EH (cell line): ENCODE measurements at regions not wholly inside any gene's neighbourhood (a gene's known extent, or its start where the extent isn't known, plus 50 kb on each side); places are given as distances from the start of the nearest gene placed in this dataset.

Source experiments
- DNase-seq: peaks from one replicate; pipeline ENCODE4 v3.0.0-alpha.2; 2015; ENCODE audit warnings: low read depth

DNA sequence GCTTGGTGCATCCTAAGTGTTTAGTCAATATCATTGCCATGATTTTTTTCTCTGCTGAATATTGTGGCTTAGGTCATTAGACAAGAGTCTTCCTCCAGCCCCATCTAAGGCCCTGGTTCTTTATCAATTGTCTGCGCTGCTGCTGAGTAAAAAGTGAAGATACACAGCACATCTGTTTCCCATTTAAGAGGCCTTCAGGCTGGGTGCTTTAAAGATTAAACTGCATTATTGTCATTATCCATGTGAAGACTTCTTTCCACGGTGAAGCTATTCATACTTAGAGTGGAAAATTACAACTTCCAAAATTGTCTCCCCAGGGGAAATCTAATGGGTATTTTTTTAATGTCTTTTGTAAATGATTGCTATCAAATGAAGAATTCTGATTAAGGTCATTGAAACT is 719.8 kb upstream of the LRRC4C start:
- DNase-seq = peak; percentile 72

DNA sequence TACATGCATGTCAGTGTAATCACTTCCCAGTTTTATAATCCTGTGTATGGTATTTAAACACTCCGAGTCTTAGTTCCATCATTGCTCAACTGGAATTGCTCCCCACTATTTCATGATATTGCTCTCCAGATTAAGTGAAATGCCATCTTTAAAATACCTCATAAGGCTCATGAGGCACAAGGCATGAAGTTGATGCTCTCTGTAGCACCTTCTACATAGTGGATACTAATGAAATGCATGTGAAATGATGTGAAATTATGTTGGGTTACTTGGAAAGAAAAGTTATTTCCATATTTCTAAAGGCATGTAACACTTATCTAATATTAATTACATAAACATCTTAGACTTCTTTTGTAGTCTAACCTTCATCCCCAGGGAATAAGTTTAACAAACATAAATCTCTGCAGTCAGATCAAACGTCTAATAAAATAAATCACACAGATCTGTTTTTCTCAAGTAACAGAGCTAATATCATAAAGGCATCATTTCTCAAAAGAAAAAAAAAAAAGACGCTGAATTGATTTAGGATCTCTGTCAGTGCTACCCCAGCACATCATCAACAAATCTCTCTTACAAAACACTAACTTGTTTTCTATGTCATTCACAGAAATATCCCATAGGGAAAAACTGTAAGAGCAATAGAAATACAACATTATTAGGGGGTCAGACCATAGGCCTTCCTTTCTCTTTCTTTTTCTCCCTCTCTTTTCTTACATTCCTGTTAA is 736.0 kb upstream of the LRRC4C start:
- DNase-seq = no peak

DNA sequence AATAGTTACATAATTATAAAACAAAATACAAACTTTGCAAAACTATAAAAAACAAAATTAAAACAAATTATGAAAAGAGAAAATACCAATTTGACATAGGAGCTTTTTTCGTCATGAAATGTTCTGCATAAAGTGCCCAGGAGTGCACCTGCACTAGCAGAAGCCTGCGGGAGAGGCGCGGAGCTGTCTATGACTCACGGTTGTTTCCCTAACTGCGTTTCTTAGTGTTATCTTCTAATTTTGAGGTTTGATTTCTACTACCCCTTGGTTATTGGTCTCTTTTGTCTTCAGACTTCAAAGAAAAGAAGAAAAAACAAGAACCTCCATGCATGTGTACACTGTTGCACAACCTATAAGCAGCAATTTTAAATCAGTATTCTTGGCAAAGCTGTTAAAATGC is 740.9 kb upstream of the LRRC4C start:
- DNase-seq = no peak

DNA sequence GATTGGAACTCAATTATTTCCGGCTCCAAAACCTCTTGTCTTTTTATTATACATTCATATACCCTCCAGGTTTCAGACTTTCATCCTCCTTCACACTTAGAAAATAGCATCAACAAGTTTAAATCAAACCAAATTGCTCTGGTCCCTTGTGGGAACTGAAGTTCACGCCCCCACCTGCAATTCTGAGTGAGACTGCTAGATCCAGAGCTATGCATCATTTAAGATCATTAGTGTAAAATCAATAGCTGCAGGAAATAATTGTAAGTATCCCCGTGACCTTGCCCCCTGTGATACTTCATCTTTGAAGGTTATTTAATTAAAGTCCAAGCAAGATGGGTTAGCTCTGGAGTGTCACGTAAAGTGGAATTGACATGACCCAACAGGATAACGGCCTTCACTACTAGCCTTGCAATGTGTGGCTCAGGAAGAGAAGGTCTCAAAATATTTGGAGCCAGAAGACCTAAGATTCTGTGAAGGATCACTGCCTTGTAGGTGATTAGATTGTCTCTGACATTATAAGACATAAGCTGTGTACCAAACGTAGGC is 742.2 kb upstream of the LRRC4C start:
- no peak for DNase-seq

DNA sequence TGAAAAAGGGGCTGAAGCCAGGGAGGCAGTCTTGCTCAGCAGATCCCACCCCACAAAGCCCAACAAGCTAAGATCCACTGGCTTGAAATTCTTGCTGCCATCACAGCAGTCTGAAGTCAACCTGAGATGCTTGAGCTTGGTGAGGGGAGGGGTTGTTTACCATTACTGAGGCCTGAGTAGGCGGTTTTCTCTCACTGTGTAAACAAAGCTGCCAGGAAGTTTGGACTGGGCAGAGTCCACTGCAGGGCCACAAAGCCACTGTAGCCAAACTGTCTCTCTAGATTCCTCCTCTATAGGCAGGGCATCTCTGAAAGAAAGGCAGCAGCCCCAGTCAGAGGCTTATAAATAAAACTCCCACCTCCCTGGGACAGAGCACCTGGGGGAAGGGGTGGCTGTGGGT is 746.1 kb upstream of the LRRC4C start:
- no peak for DNase-seq

DNA sequence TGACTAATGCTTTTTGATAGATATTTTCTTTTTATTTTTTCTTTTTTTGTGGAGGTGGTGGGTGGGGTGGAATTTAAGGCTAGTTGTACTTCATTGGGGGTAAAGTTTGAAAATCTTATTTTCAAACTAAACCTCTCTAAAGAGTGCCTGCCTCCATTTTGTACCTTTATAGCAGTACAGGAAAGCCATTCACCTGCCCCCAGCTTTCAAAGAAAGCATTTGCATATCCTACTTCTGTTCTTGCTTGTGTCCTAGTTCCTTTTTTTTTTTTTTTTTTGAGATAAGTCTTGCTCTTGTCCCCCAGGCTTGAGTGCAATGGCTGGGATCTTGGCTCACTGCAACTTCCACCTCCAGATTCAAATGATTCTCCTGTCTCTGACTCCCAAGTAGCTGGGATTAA is 766.2 kb upstream of the LRRC4C start:
- DNase-seq = no peak

DNA sequence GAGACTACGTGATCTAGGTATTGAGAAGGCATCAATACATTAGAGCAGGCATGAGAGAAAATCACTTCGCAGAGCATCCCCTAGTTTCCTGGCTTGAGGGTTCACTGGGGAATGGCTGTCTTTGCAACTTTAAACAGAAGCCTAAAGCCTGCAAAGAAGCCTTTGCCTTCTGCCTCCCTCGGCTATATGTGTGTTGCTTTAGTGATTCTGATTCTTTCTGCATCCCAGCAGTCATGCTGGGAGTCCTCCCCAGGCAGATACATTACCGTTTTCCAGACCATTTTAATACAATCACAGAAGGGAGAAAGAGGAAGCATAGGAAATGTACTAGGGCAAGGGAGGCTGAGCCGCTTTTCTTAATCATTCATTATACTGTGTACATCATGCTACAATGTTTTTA is 773.2 kb upstream of the LRRC4C start:
- DNase-seq = no peak

DNA sequence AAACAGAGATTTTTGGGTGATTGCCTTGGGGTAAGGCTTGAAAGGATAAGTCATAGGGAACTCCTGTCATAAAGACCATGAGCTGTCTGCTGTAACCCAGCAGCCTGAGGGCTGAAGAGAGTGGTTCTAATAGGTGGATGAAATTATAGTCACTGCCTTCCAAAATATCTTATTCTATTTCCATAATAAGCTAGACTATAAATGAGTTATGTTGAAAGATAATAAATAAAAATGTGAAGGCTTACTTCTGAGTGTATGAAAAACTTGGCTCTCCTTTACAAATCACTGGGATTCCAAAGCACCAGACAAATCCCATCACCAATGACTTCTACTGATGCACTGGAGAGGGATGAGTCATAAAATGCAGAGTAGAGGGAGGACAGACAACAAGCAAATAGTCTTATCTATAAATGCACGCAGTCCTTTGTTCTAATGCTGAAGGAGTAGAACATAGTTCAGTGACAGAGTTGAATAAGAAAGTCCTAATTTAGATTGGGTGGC is 775.0 kb upstream of the LRRC4C start:
- DNase-seq = peak; percentile 91

DNA sequence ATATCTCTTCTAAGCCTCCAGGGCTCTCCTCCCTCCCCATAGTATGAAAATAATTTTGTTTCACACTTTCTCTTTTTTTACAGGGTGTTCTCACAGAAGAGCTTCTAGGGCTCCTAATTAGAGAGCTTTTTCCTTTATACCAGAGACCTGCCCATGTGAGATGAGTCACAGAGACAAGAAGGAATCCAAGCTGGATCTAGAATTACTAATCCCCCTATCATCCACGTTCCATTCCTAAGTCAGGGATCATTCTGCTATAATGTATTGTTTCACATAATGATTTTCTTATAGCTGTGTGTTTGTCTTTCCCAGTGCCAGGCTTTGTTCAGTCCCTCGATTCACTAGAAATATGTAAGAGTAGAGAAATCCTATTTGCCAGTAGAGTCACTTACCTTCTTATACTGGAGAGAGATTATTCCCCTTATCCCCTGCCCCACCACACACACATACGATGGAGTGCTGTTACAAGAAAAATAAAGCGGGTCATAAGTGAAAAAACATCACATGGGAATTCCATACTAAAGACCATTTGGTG is 778.3 kb upstream of the LRRC4C start:
- peak; percentile 92 for DNase-seq

DNA sequence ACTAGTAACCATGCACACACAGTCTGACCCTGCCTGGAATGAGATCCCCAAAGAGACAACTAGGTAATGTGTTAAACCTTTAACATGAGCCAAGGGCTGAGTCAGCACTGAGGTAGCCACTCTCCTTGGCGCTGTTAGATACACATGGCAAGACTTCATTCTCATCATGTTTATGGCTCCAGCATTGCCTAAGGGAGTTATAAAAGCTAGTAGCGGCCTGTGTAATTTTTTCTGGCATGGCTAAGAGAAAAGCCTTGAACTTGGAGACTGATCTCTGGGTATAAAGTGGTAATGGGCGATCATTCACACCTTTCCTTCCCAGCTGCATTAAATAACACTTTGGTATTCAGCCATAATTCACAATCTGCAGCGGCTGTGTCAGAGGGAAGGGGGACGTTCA is 779.7 kb upstream of the LRRC4C start:
- DNase-seq = peak; percentile 94

DNA sequence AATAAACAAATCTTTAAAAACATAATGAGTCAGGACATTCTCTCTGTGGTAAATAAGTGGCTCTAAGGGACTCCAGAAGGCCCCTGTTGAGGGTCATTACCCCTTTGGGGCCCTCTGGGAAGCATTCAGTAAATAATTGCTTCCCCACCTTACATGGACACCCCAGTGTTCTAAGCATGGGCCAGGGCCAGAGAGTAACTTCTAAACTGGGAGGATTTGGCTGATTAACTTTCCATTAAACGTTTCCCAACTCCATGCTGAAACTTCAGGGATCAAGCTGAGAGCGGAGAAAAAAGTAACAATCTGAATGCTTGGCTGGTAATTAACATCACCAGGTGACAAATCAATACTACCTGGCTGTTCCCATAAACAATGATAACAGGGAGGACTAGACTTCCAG is 783.9 kb upstream of the LRRC4C start:
- DNase-seq = no peak

DNA sequence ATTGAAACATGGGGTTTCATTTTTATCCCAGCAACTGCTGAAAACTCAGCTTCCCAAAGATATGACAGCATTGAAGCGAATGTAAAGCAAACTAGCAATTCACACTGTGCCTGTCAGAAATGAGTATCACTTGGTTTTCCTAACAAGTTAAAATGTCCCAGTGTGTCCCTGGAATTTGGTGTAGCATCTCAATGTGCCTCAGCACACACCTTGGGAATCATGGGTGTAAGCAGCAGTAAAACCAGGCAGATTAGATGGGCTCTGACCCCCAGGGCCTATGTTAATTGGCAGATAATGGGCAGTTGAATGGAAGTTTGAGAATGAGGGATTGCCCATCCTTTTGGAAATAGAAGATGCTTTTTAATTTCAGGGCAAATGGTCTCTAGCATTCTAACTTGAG is 784.9 kb upstream of the LRRC4C start:
- no peak for DNase-seq

DNA sequence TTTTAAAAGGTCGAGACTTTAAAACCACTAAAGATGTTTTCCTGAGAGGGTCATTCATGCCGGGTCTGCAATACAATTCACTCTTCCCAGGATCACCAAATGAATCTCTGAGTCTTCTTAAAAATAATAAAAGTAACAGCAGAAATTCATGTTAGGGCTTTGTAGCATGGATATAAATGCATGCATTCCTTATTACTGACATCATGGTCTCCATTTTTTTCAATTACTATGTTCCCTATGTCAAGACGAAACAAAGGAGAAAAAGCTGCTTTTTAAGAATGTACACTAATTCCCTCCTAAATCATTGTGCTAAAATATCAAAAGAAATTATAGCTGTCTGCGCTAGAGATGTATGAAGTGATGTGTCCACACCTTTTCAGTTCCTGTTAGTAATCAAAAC is 789.9 kb upstream of the LRRC4C start:
- peak; percentile 34 for DNase-seq

DNA sequence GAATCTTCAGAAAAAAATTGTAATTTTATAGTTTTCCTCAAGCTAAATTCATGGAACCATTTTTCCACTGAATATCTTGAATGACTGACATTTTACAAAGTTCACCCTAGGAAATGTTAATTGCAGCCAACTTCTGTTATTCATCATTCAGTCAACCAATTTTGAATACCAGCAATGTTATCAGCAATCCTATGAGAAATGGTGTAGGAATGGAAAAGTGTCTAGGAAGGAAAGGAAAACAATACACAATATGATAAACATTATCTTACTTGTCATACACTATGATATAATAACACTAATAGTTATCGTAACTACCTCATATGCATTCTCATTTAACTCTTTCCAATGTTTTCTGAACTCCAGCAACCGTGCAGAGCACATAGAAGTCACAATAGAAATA is 790.5 kb upstream of the LRRC4C start:
- peak; percentile 19 for DNase-seq

DNA sequence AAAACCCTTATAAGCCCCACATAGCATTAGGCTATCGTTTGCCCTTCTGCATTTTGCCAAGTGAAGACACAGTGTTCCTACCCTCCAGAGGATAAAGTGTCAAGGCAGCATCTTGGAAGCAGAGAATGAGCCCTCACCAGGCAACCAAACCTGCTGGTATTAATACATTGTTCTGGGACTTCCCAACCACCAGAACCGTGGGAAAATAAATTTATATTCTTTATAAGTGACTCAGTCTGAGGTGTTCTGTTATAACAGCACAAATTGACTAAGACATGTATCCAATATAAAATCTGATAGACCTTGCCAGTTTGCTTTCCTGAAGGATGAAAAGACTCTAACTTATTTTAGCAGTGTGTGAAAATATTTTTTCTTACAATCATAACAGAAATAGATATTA is 792.5 kb upstream of the LRRC4C start:
- no peak for DNase-seq

DNA sequence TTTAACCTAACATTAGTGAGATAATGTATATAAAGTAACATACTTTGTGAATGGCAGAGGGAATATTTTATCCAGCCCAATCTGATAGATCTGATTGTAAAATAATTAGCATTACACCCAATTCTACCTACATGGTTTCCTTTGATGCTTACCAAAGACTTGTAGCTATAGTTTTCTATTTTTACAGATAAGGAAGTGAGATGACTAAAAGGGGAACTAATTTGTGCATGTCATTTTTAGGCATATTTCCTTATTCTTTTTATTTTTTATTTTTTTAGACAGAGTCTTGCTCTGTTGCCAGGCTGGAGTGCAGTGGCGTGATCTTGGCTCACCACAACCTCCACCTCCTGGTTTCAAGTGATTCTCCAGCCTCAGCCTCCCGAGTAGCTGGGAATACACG is 793.7 kb upstream of the LRRC4C start:
- no peak for DNase-seq

DNA sequence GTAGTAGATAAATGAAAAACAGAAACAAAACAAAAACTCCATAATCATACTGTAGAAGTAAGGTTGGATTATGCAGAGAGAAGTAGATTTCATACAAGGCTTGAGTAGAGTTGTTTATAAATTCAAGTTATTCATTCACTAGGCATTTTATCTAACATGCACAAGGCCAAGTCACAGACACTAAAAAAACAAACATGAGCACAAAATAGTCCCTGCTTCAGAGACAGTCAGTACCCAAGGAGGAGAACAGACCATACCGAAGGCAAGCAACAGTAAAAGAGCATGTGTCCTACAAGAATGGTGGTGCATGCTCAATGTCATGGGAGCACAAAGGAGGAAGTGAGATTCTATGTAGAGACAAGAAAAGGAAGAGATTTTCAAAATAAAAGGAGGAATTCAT is 796.5 kb upstream of the LRRC4C start:
- peak; percentile 75 for DNase-seq

DNA sequence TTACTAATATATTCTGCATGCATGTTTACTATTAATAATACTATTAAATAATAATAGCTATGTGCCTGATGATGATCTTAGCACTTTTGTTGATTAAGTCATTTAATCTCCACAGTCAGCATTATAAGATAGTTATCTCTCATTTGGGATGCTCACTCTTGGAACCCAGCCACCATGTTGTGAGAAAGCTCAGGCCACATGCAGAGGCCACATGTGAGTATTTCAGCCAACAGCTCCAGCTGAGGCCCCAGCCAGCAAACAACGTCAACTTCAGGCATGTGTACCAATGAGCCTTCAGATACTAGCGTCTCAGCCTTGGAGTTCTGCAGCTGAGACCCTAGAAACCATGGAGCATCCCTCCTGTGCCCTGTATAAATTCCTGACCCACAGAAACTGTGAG is 798.1 kb upstream of the LRRC4C start:
- DNase-seq = peak; percentile 28

DNA sequence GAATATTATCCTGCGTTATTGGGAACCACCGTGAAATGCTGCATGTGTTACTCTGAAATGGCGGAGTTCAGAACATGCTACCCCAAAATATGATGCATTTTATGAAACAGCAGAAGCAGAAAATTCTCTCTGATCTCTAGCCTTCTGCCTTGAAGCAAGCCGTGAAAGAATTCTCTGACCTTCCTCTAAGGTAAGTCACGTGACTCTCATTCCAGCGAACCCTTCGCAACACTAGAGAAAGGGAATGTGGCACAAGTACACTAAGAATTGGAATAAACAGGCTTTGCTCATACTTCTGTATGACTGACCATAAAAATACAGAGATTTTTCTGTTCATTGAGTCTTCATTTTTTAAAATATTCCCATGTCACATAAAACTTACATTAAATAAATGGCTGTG is 805.6 kb upstream of the LRRC4C start:
- no peak for DNase-seq

DNA sequence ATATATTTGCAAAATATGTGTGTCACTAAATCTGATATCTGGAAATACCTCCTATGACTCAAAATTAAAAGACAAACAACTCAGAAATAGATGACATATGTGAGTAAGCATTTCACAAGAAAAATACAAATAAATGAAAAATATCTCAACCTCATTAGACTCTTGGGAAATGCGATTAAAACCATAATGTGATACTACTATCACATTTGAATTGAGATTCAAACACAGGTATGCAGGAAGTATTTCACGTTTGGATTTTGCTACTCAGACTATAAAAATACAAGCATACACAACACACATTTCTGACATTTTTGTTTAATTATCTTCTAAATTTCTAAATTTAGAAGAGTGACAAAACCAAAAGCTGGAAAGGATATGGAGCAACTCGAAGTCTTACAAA is 811.9 kb upstream of the LRRC4C start:
- DNase-seq = peak; percentile 55

DNA sequence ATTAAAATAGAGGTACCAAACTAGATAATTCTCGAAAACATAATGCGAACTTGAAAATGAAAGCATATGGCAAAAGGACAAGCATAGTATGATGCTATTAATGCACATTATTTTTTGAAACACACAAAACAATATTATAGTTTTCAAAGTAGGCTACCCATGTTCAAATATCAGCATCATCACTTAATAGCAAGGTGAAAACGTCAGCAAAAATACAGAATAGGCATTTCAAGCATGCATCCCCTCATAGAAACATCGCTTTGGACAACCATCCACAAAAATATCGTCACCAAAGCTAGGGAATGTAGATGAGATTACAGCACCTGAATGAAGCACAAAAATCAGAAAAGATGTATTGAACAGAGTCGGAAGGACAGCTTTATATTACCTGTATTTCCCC is 814.5 kb upstream of the LRRC4C start:
- no peak for DNase-seq

DNA sequence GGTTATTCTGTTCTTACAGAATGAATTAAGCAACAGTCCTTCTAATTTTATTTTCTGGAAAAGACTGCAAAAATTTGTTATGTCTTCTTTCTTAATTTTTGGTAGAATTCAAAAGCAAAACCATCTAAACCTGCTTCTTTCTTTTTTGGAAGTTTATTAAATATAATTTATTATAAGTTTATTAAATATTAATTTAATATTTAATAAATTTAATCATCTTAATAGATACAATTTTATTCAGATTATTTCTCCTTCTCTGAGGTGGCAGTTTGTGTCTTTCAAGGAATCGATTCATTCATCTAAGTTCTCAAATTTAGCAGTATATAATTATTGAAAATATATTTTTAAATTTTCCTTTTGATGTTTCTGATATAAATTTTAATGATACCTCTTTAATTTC is 837.5 kb upstream of the LRRC4C start:
- DNase-seq = no peak

DNA sequence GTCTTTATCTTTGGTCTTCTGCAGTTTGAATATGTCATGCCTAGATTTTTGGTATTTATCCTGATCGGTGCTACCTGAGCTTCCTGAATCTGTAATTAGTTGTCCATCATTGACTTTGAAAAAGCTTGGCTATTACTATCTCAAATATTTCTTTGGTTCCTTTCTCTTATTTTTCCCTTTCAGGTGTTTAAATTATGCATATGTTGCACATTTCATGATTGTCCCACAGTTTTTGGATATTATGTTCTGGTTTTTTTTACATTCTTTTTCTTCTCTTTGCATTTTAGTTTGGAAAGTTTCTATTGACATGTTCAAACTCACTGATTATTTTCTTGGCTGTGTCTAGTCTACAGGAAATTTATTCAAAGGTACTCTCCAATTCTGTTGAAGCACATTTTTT is 840.3 kb upstream of the LRRC4C start:
- no peak for DNase-seq

DNA sequence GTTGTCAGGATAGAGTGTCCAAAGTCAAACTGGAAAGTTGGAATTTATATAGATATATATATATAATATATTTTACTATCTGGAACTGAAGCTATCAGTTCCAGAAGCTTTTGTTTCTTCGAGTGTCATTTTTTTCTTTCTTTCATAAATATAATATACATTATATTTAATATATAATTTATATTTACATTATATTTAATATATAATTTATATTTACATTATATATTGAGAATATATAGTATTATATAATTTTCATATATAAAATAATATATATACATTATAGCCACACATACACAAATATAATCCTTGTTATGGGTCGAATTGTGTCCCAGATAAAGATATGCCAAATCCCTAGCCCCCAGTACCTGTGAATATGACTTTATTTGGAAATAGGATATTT is 842.3 kb upstream of the LRRC4C start:
- DNase-seq = no peak
